GM12873 (cell line): ENCODE measurements at regions not wholly inside any gene's neighbourhood (a gene's known extent, or its start where the extent isn't known, plus 50 kb on each side); places are given as distances from the start of the nearest gene placed in this dataset.

Experiments
- TF ChIP-seq, protein P1 (sequence below): IDR thresholded peaks from 2 replicates; pipeline ENCODE4 v1.5.1; 2012; ENCODE audit warnings: low read depth, mild to moderate bottlenecking, moderate library complexity, low read length, control low read depth; ENCODE audit not compliant: insufficient read depth; ENCODE audit errors: missing control alignments

DNA sequence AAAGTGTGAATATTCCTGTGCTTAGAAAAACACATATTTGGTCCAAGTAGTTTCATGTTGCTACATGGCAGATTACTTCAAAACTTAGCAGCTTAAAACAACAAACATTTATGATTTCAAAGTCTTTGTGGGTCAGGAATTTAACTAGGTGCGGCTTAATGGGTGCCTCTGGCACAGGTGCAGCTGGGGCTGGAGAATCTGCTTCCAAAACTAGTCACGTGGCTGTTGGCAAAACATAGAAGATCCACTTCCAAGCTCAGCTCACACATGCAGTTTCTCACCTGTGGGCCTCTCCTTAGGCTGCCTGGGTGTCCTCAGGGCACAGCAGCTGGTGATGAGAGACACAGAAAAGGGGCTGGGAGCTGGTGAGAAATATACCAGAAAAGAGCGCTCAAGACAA lies 263.4 kb downstream of the TTLL7 start:
- TF ChIP-seq, protein P1, sequence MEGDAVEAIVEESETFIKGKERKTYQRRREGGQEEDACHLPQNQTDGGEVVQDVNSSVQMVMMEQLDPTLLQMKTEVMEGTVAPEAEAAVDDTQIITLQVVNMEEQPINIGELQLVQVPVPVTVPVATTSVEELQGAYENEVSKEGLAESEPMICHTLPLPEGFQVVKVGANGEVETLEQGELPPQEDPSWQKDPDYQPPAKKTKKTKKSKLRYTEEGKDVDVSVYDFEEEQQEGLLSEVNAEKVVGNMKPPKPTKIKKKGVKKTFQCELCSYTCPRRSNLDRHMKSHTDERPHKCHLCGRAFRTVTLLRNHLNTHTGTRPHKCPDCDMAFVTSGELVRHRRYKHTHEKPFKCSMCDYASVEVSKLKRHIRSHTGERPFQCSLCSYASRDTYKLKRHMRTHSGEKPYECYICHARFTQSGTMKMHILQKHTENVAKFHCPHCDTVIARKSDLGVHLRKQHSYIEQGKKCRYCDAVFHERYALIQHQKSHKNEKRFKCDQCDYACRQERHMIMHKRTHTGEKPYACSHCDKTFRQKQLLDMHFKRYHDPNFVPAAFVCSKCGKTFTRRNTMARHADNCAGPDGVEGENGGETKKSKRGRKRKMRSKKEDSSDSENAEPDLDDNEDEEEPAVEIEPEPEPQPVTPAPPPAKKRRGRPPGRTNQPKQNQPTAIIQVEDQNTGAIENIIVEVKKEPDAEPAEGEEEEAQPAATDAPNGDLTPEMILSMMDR: no peak

- TF ChIP-seq, protein P1: no peak
Observed at GRCh38 chr1:83734420-83734819, 264.5 kb downstream of the TTLL7 start.

DNA sequence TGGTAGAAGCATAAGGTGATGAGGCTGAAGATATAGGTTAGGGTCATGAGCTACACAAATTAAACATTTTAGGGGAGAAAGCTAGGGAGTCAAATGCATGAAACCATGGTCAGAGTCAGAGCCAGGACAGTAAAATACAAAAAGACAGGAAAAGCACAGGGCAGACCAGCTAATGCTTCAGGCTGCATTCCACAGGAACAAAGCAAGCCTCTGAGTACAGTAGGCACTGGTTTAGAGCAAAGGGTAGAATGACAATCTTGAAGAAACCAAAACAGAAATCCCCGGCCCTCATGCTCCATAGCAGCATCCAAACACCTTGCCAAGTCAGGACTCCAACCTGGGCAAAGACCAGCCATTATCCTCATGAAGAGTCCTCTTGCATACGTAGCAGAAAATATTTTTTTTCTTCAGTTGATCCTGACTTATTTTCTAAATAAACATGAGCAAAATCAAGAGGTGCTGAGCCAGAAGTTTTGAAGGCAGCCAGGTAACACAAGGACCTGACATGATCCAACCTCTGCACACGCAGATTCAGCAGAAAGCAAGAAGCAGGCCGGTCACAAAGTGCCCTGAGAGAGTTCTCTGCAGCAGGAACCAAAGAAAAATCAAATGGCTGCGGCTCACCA lies 273.1 kb downstream of the TTLL7 start:
- TF ChIP-seq, protein P1: no peak

DNA sequence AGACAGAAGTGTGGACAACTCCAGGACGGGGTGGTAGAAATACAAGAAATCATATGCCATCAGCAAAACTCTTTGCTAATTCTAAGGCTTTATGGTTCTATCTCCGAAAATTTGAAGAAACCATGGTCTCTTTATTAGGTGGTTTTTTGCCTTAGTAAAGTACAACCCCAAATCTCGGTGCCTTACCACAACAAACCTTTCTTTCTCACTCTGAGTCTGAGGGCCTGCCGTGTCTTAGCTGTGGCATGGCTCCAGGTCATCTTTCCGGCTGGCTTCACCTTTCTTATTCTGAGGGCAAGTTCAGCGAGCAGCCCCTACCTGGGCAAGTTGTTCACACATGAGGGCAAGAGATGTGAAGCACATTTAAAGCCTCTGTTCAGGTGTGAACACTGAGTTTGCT lies 280.6 kb downstream of the TTLL7 start:
- TF ChIP-seq, protein P1: no peak

- TF ChIP-seq, protein P1: no peak
Observed at GRCh38 chr1:83717785-83718184, 281.1 kb downstream of the TTLL7 start.

GRCh38 chr1:83716641-83717040 lies 282.3 kb downstream of the TTLL7 start:
- TF ChIP-seq, protein P1: no peak

GRCh38 chr1:83715550-83715949 lies 283.4 kb downstream of the TTLL7 start:
- TF ChIP-seq, protein P1: no peak
